Esophagus muscularis mucosa (tissue), 4 donors: ENCODE measurements at regions not wholly inside any gene's neighbourhood (a gene's known extent, or its start where the extent isn't known, plus 50 kb on each side); places are given as distances from the start of the nearest gene placed in this dataset.

ENCODE experiments used
- DNase-seq: peaks from one replicate; pipeline ENCODE4 v3.0.0-alpha.2; 2017; ENCODE audit errors: extremely low spot score
- H3K27ac ChIP-seq, 4 donors: fragments of 200-600 bp; sonication (generic); replicated peaks in 1 of 4; 1 replicate in 3 of 4; 2 replicates in 1 of 4; pipeline ENCODE4 v1.5.1; 2016 to 2019; ENCODE audit warnings: mild to moderate bottlenecking in 1 of 4
- H3K27me3 ChIP-seq, 4 donors: fragments of 200-600 bp; sonication (generic); one replicate each; pipeline versions ENCODE4 v1.5.1 to v1.6.0; 2016 to 2019
- H3K36me3 ChIP-seq, 4 donors: fragments of 200-600 bp; sonication (generic); one replicate each; pipeline ENCODE4 v1.5.1; 2016 to 2019
- H3K4me1 ChIP-seq, 4 donors: fragments of 200-600 bp; sonication (generic); one replicate each; pipeline ENCODE4 v1.5.1; 2016 to 2019
- H3K4me3 ChIP-seq, 4 donors: fragments of 200-600 bp; sonication (generic); 1 replicate in 2 of 4; 2 replicates in 2 of 4; pipeline ENCODE4 v1.5.1; 2016 to 2019; ENCODE audit warnings: mild to moderate bottlenecking in 4 of 4, moderate library complexity in 1 of 4
- H3K9me3 ChIP-seq, 4 donors: fragments of 200-600 bp; sonication (generic); 1 replicate in 3 of 4; 2 replicates in 1 of 4; pipeline ENCODE4 v1.5.1; 2016 to 2019
- EP300 ChIP-seq: sonication (generic); formaldehyde crosslinking; IDR thresholded peaks from one replicate; pipeline ENCODE4 v1.6.1; 2017; ENCODE audit warnings: antibody characterized with exemption
- POLR2A ChIP-seq: fragments of 450-650 bp; IDR thresholded peaks from one replicate; pipeline ENCODE4 v1.6.1; 2017; ENCODE audit warnings: antibody characterized with exemption, moderate library complexity, mild to moderate bottlenecking, low read depth
- POLR2AphosphoS5 ChIP-seq, 2 donors: sonication (generic); formaldehyde crosslinking; IDR thresholded peaks; one replicate each; pipeline ENCODE4 v1.6.1; 2017; ENCODE audit warnings: antibody characterized with exemption in 2 of 2
- WGBS: methylation state at CpG from one replicate; pipeline ENCODE4 v1.1.5; 2018; 5-methylcytosine and 5-hydroxymethylcytosine counted together
- intact Hi-C: fragments of 100-400 bp; cut with DNase I; formaldehyde crosslinking; loops from one replicate; pipeline ENCODE4 v1.15.1; 2023
- TF ChIP-seq, protein P1 (sequence below), 3 experiments: fragments of 200-600 bp in 2 of 3; fragments of 450-650 bp in 1 of 3; sonication (generic) in 2 of 3; IDR thresholded peaks; one replicate each; pipeline ENCODE4 v1.5.1; 2017 to 2019; ENCODE audit warnings: antibody characterized with exemption in 3 of 3, mild to moderate bottlenecking in 2 of 3, moderate library complexity in 1 of 3

DNA sequence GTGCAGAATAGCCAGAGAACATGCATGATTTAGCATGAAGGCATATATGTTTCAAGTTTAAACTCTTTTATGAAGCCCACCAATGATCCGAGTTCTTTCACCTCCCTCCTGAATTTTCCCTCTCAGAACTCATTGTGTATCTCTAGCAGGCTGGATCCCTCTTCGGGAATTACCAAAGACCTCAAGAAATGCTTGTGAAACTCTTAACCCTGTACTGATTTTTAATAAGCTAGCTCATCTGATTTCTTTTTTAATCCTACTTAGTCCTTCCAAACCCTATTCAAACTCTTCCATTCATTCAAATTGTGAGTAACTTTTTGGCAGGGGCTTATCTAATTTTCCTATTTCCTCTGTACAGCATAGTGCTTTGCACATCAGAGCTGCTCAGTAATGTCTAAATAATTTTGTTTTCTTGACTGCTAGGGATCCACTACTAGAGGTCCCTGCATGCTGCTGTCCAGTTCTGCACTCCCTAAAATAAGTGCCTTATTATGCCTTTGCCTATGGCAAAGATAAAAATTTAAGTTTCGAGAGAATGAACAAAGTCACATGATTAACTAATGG lies 723.8 kb downstream of the CDH11 start:
- H3K36me3 ChIP-seq: no peaks in the 10 kb centered on the region
- H3K27ac ChIP-seq: no peak overlapping the region
- intact Hi-C loops: no loop called here
- no peak for TF ChIP-seq EP300
- no peak for TF ChIP-seq POLR2AphosphoS5 (IDR thresholded peaks at IDR 0.05)
- TF ChIP-seq POLR2A: no peak
- TF ChIP-seq, protein P1, sequence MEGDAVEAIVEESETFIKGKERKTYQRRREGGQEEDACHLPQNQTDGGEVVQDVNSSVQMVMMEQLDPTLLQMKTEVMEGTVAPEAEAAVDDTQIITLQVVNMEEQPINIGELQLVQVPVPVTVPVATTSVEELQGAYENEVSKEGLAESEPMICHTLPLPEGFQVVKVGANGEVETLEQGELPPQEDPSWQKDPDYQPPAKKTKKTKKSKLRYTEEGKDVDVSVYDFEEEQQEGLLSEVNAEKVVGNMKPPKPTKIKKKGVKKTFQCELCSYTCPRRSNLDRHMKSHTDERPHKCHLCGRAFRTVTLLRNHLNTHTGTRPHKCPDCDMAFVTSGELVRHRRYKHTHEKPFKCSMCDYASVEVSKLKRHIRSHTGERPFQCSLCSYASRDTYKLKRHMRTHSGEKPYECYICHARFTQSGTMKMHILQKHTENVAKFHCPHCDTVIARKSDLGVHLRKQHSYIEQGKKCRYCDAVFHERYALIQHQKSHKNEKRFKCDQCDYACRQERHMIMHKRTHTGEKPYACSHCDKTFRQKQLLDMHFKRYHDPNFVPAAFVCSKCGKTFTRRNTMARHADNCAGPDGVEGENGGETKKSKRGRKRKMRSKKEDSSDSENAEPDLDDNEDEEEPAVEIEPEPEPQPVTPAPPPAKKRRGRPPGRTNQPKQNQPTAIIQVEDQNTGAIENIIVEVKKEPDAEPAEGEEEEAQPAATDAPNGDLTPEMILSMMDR (IDR thresholded peaks at IDR 0.05): no peak
- WGBS: 79% methylated on average over 3 of the region's 3 CpGs
- no peak for DNase-seq
- H3K9me3 ChIP-seq: no peaks in the 10 kb centered on the region
- no peaks in the 10 kb centered on the region for H3K27me3 ChIP-seq
- H3K4me3 ChIP-seq: no peak overlapping the region
- H3K4me1 ChIP-seq: no peaks in the 10 kb centered on the region

DNA sequence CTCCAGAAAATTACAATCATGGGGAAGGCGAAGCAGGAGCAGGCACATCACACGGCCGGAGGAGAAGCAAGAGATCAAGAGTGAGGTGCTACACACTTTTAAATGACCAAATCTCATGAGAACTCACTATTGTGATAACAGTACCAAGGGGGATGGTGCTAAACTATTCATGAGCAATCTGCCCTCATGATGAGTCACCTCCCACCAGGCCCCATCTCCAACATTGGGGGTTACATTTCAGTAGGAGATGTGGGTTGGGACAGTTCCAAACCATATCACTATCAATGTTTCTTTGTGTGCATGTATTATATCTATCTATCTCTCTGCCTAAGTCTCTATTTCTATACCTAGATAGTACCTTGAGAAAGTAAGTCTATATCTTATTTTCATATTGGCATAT lies 724.8 kb downstream of the CDH11 start:
- intact Hi-C loops: no loop called here
- Histone ChIP-seq H3K27me3 (no peaks in the 10 kb centered on the region), H3K4me1 (peaks cover 0 to 6% (median 3%) of the 10 kb centered on the region in 4 donors), H3K36me3 (no peaks in the 10 kb centered on the region), H3K4me3 (no peak overlapping the region), H3K9me3 (no peaks in the 10 kb centered on the region), H3K27ac (no peak overlapping the region)
- no peak for TF ChIP-seq POLR2A
- TF ChIP-seq, protein P1 (IDR thresholded peaks at IDR 0.05): no peak
- TF ChIP-seq POLR2AphosphoS5 (IDR thresholded peaks at IDR 0.05): no peak
- no peak for TF ChIP-seq EP300
- no peak for DNase-seq
- WGBS: 95% methylated on average over 3 of the region's 3 CpGs

DNA sequence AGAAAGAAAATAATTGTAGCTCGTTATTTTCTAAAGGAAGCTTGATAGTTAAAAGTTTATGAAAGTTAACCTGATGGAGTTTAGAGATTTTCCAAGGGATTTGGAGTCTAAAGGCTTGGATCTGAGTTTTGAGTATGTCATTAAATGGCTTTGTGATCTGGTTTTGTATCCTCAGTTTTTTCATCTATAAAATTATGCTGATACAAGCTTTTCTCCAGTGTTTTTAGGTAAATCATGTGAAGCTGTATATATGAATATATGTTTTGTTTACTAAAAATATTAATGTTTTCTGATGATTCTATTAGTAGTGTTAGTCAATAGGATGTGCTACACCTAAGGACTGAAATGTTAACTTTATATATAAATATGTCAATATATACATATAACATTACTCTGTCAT lies 727.8 kb downstream of the CDH11 start:
- Histone ChIP-seq H3K4me3 (no peak overlapping the region), H3K4me1 (peaks cover 0 to 22% (median 13%) of the 10 kb centered on the region in 4 donors), H3K27ac (no peak overlapping the region), H3K36me3 (no peaks in the 10 kb centered on the region), H3K9me3 (no peaks in the 10 kb centered on the region), H3K27me3 (no peaks in the 10 kb centered on the region)
- intact Hi-C loops: no loop called here
- no peak for DNase-seq
- WGBS: 95% methylated on average over 1 of the region's 1 CpG
- TF ChIP-seq POLR2A (no peak), EP300 (no peak), POLR2AphosphoS5 (IDR thresholded peaks at IDR 0.05) (no peak)
- TF ChIP-seq, protein P1 (IDR thresholded peaks at IDR 0.05): no peak

DNA sequence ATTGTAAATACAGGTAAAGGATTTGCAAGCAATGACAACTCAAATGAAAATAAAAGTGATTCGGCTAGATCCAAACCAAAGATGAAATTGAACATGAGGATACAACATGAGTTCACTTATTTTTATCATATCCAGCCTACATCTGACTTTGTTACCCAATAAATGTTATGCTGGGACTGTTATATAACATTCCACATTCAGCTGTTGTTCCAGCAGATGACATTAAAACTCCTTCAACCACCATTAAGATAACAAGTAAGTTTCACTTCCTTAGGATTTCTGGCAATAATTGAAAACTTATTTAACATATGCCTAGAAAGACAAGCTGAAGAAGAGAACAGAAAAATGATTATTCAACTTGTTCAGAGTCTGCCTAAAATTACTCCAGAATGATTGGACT lies 729.4 kb downstream of the CDH11 start:
- WGBS: 69% methylated on average over 1 of the region's 1 CpG
- Histone ChIP-seq H3K4me3 (no peak overlapping the region), H3K27ac (no peak overlapping the region), H3K9me3 (no peaks in the 10 kb centered on the region), H3K27me3 (no peaks in the 10 kb centered on the region), H3K4me1 (peaks cover 0 to 22% (median 13%) of the 10 kb centered on the region in 4 donors), H3K36me3 (no peaks in the 10 kb centered on the region)
- TF ChIP-seq POLR2A: no peak
- no peak for TF ChIP-seq EP300
- no peak for TF ChIP-seq POLR2AphosphoS5 (IDR thresholded peaks at IDR 0.05)
- TF ChIP-seq, protein P1 (IDR thresholded peaks at IDR 0.05): no peak
- intact Hi-C loops: no loop called here
- no peak for DNase-seq

DNA sequence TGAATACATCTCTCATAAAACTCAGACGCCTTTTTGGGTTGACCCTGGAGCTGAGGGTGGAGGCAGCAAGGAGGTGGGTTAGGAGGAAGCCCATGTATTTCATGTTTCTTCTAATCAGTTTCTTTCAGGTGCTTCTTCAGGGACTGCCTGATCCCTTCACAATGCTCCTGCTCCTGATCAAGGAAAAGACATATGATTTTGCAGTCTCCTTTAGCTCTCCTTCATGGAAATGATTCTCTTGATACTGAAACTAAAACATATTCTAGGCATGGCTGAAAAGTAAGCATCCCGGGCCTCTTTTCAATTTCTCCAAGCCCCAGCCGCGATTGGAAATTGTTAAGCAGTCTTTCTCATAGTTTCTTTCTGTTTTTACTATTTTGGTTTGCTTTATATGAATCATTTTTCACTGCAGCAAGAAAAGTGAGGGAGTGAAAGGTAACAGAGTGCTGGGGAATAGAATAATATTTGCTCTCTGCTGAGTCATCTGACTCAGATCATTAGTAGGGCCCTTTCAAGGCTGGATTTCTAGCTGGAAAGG lies 730.7 kb downstream of the CDH11 start:
- Histone ChIP-seq H3K9me3 (no peaks in the 10 kb centered on the region), H3K4me3 (peak overlapping the region; percentile 12 to 25 (median 21)), H3K4me1 (peaks cover 0 to 22% (median 13%) of the 10 kb centered on the region in 4 donors), H3K27me3 (no peaks in the 10 kb centered on the region), H3K36me3 (no peaks in the 10 kb centered on the region), H3K27ac (peak overlapping the region; percentile 55 to 68 (median 65))
- no peak for DNase-seq
- intact Hi-C loops: no loop called here
- WGBS: 28% methylated on average over 4 of the region's 4 CpGs
- TF ChIP-seq EP300 (no peak), POLR2A (no peak), POLR2AphosphoS5 (IDR thresholded peaks at IDR 0.05) (no peak)
- TF ChIP-seq, protein P1 (IDR thresholded peaks at IDR 0.05): no peak
